22Rv1 (cell line): ENCODE measurements at regions not wholly inside any gene's neighbourhood (a gene's known extent, or its start where the extent isn't known, plus 50 kb on each side); places are given as distances from the start of the nearest gene placed in this dataset.

Experiments
- H3K27ac ChIP-seq: fragments of 450-650 bp; 2 replicates; pipeline ENCODE4 v1.5.1; 2017
- CTCF ChIP-seq: fragments of 450-650 bp; IDR thresholded peaks from 2 replicates; pipeline ENCODE4 v1.5.1; 2017; ENCODE audit warnings: mild to moderate bottlenecking
- ZFX ChIP-seq: fragments of 450-650 bp; IDR thresholded peaks from 2 replicates; pipeline ENCODE4 v1.6.1; 2017; ENCODE audit warnings: antibody characterized with exemption, borderline replicate concordance

- TF ChIP-seq ZFX = no peak
- no peak for TF ChIP-seq CTCF
Observed at GRCh38 chr17:79331492-79331891, 256.9 kb downstream of the ENGASE start.

GRCh38 chr17:79330696-79331095, 256.1 kb downstream of the ENGASE start:
- TF ChIP-seq ZFX (no peak), CTCF (no peak)
- no peak overlapping the region for H3K27ac ChIP-seq

More at GRCh38 chr17:79331492-79331891, 256.9 kb downstream of the ENGASE start:
- no peak overlapping the region for H3K27ac ChIP-seq

- TF ChIP-seq CTCF (no peak), ZFX (no peak)
- no peak overlapping the region for H3K27ac ChIP-seq
Observed at GRCh38 chr17:79330229-79330628, 255.6 kb downstream of the ENGASE start.

GRCh38 chr17:79326814-79327213, 252.2 kb downstream of the ENGASE start:
- no peak overlapping the region for H3K27ac ChIP-seq
- TF ChIP-seq ZFX (no peak), CTCF (no peak)

GRCh38 chr17:79325709-79326430, 251.2 kb downstream of the ENGASE start:
- TF ChIP-seq ZFX (no peak), CTCF (no peak)
- no peak overlapping the region for H3K27ac ChIP-seq

GRCh38 chr17:79324194-79324593, 249.6 kb downstream of the ENGASE start:
- TF ChIP-seq ZFX = no peak

GRCh38 chr17:79323566-79323965, 248.9 kb downstream of the ENGASE start:
- H3K27ac ChIP-seq = no peak overlapping the region
- TF ChIP-seq ZFX (no peak), CTCF (no peak)

More at GRCh38 chr17:79324194-79324593, 249.6 kb downstream of the ENGASE start:
- H3K27ac ChIP-seq = no peak overlapping the region
